ENCODE measurements at regions not wholly inside any gene's neighbourhood (a gene's known extent, or its start where the extent isn't known, plus 50 kb on each side); places are given as distances from the start of the nearest gene placed in this dataset.
A peak's percentile ranks its signal among the peaks of the same experiment; 100 is the strongest.

DNA sequence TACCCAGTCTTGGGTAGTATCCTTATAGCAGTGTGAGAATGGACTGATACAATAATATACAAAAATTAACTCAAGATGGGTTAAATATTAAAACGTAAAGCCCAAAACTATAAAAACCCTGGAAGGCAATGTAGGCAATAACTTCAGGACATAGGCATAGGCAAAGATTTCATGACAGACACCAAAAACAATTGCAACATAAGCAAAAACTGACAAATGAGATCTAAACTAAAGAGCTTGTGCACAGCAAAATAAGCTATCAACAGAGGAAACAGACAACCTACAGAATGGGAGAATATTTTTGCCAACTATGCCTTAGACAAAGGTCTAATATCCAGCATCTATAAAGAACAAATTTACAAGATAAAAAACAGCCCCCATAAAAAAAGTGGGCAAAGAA lies 204.8 kb upstream of the CCDC54 start (continued):
- TF ChIP-seq JUNB (IDR thresholded peaks at IDR 0.05; ENCODE audit: unreplicated experiment), result no peak
- TF ChIP-seq STAT1 (IDR thresholded peaks at IDR 0.05; ENCODE audit: unreplicated experiment), result no peak
- TF ChIP-seq EZH2 (IDR thresholded peaks at IDR 0.05; ENCODE audit: low read depth, unreplicated experiment), result no peak
- TF ChIP-seq POLR2AphosphoS5 (IDR thresholded peaks at IDR 0.05; ENCODE audit: low read depth), result no peak
- TF ChIP-seq EZH2phosphoT487 (IDR thresholded peaks at IDR 0.05; ENCODE audit: unreplicated experiment), result no peak
- TF ChIP-seq NANOG (IDR thresholded peaks at IDR 0.05; ENCODE audit: borderline replicate concordance), result no peak
- TF ChIP-seq, protein P1, sequence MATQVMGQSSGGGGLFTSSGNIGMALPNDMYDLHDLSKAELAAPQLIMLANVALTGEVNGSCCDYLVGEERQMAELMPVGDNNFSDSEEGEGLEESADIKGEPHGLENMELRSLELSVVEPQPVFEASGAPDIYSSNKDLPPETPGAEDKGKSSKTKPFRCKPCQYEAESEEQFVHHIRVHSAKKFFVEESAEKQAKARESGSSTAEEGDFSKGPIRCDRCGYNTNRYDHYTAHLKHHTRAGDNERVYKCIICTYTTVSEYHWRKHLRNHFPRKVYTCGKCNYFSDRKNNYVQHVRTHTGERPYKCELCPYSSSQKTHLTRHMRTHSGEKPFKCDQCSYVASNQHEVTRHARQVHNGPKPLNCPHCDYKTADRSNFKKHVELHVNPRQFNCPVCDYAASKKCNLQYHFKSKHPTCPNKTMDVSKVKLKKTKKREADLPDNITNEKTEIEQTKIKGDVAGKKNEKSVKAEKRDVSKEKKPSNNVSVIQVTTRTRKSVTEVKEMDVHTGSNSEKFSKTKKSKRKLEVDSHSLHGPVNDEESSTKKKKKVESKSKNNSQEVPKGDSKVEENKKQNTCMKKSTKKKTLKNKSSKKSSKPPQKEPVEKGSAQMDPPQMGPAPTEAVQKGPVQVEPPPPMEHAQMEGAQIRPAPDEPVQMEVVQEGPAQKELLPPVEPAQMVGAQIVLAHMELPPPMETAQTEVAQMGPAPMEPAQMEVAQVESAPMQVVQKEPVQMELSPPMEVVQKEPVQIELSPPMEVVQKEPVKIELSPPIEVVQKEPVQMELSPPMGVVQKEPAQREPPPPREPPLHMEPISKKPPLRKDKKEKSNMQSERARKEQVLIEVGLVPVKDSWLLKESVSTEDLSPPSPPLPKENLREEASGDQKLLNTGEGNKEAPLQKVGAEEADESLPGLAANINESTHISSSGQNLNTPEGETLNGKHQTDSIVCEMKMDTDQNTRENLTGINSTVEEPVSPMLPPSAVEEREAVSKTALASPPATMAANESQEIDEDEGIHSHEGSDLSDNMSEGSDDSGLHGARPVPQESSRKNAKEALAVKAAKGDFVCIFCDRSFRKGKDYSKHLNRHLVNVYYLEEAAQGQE (IDR thresholded peaks at IDR 0.05; ENCODE audit: unreplicated experiment), result no peak
- no peak for TF ChIP-seq ZNF114 (CRISPR knock-in tag; IDR thresholded peaks at IDR 0.05)
- TF ChIP-seq, protein P2, sequence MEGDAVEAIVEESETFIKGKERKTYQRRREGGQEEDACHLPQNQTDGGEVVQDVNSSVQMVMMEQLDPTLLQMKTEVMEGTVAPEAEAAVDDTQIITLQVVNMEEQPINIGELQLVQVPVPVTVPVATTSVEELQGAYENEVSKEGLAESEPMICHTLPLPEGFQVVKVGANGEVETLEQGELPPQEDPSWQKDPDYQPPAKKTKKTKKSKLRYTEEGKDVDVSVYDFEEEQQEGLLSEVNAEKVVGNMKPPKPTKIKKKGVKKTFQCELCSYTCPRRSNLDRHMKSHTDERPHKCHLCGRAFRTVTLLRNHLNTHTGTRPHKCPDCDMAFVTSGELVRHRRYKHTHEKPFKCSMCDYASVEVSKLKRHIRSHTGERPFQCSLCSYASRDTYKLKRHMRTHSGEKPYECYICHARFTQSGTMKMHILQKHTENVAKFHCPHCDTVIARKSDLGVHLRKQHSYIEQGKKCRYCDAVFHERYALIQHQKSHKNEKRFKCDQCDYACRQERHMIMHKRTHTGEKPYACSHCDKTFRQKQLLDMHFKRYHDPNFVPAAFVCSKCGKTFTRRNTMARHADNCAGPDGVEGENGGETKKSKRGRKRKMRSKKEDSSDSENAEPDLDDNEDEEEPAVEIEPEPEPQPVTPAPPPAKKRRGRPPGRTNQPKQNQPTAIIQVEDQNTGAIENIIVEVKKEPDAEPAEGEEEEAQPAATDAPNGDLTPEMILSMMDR (conservative IDR thresholded peaks at IDR 0.05; ENCODE audit: low read depth in 2 of 2), result no peak

DNA sequence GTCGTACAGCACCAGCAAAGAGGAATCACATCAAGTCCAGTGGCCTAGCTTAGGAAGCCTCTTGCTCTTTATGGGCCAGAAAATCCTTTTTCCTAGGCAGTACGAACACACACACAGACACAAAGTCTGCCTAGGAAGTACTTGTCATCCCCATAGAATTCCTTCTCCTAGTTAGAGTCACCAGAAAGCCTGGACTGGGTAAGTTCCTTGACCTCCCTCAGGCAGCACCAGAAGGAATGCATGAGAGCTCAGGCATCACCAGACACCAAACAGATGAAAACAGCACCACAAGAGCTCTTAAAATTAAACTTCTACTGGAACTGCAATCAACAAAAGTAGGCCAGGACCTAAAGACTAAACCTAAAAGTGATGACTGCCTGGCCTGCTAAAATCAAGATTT lies 192.9 kb upstream of the CCDC54 start:
- no peak overlapping the region for H3K4me3 Mint-ChIP-seq
- H3K4me1 Mint-ChIP-seq, result no peaks in the 10 kb centered on the region
- H3K27ac Mint-ChIP-seq, result no peak overlapping the region; the same call in 1 of the 2 replicates
- TF ChIP-seq, protein P1 (IDR thresholded peaks at IDR 0.05; ENCODE audit: unreplicated experiment), result no peak
- TF ChIP-seq, protein P2 (conservative IDR thresholded peaks at IDR 0.05; ENCODE audit: low read depth in 2 of 2), result no peak
- TF ChIP-seq EZH2 (IDR thresholded peaks at IDR 0.05; ENCODE audit: low read depth, unreplicated experiment) (no peak), JUNB (IDR thresholded peaks at IDR 0.05; ENCODE audit: unreplicated experiment) (no peak), CREB1 (CRISPR knock-in tag; IDR thresholded peaks at IDR 0.05; ENCODE audit: low read depth) (no peak)
- TF ChIP-seq, protein P3, sequence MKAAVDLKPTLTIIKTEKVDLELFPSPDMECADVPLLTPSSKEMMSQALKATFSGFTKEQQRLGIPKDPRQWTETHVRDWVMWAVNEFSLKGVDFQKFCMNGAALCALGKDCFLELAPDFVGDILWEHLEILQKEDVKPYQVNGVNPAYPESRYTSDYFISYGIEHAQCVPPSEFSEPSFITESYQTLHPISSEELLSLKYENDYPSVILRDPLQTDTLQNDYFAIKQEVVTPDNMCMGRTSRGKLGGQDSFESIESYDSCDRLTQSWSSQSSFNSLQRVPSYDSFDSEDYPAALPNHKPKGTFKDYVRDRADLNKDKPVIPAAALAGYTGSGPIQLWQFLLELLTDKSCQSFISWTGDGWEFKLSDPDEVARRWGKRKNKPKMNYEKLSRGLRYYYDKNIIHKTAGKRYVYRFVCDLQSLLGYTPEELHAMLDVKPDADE (IDR thresholded peaks at IDR 0.05), result no peak
- no peaks in the 10 kb centered on the region for H3K4me1 ChIP-seq (ENCODE audit: insufficient read depth)
- H3K27ac ChIP-seq (ENCODE audit: low read depth), result no peak overlapping the region
- H3K4me2 ChIP-seq, result no peak overlapping the region
- H3K79me2 ChIP-seq (replicated peaks; ENCODE audit: insufficient read depth), result no peaks in the 10 kb centered on the region
- no peaks in the 10 kb centered on the region for H3F3A ChIP-seq (replicated peaks; ENCODE audit: low read depth)
- no peaks in the 10 kb centered on the region for H3K9me2 ChIP-seq (ENCODE audit: insufficient read depth)
- H3K36me3 Mint-ChIP-seq (ENCODE audit: low read depth), result no peaks in the 10 kb centered on the region
- H3K4me3 ChIP-seq, result no peak overlapping the region
- H4K20me1 ChIP-seq (replicated peaks; ENCODE audit: insufficient read depth), result no peaks in the 10 kb centered on the region
- H3K27me3 Mint-ChIP-seq (ENCODE audit: insufficient read depth, low read depth, poor library complexity), result no peaks in the 10 kb centered on the region
- H3K36me3 ChIP-seq (ENCODE audit: insufficient read depth), result no peaks in the 10 kb centered on the region
- ATAC-seq (no peak), DNase-seq (ENCODE audit: low spot score) (peak; percentile 4)
- no peaks in the 10 kb centered on the region for H3K27me3 ChIP-seq (ENCODE audit: insufficient read depth)
- no peak overlapping the region for H2AFZ ChIP-seq
- H3K9me3 Mint-ChIP-seq, result no peaks in the 10 kb centered on the region

Measured in GM23338 (cell line).